H1 (cell line): ENCODE measurements at regions not wholly inside any gene's neighbourhood (a gene's known extent, or its start where the extent isn't known, plus 50 kb on each side); places are given as distances from the start of the nearest gene placed in this dataset.

ENCODE experiments used
- ATF2 ChIP-seq: IDR thresholded peaks from 2 replicates; pipeline ENCODE4 v1.6.1; 2012; ENCODE audit warnings: low read length, inconsistent platforms
- BACH1 ChIP-seq: IDR thresholded peaks from 2 replicates; pipeline ENCODE4 v1.6.1; 2012; ENCODE audit warnings: low read length, improper control_type of control experiment
- CHD7 ChIP-seq: fragments of 300-600 bp; sonication (generic); IDR thresholded peaks from 2 replicates; pipeline ENCODE4 v1.7.1; 2012; ENCODE audit warnings: low read length, moderate library complexity, mild to moderate bottlenecking, inconsistent platforms; ENCODE audit not compliant: insufficient replicate concordance
- CTCF ChIP-seq, 3 experiments: IDR thresholded peaks; 1 replicate in 2 of 3; 2 replicates in 1 of 3; pipeline versions ENCODE4 v1.5.1 to v1.6.1; 2011; ENCODE audit warnings: low read length in 3 of 3, mild to moderate bottlenecking in 3 of 3, inconsistent platforms in 2 of 3, low read depth in 1 of 3, moderate library complexity in 1 of 3; ENCODE audit not compliant: insufficient read depth in 1 of 3; ENCODE audit errors: control extremely low read depth in 1 of 3
- EP300 ChIP-seq, 2 experiments: IDR thresholded peaks; 1 replicate in 1 of 2; 2 replicates in 1 of 2; pipeline ENCODE4 v1.6.1; 2011 to 2012; ENCODE audit warnings: low read depth in 2 of 2, low read length in 2 of 2, mild to moderate bottlenecking in 2 of 2, borderline replicate concordance in 1 of 2, inconsistent platforms in 1 of 2, moderate library complexity in 1 of 2
- HDAC2 ChIP-seq, 2 experiments: fragments of 300-600 bp in 1 of 2; sonication (generic) in 1 of 2; IDR thresholded peaks; 2 replicates each; pipeline ENCODE4 v1.6.1; 2011 to 2012; ENCODE audit warnings: low read depth in 2 of 2, low read length in 2 of 2, mild to moderate bottlenecking in 2 of 2, moderate library complexity in 2 of 2, borderline replicate concordance in 1 of 2, inconsistent platforms in 1 of 2
- MAX ChIP-seq: IDR thresholded peaks from 2 replicates; pipeline ENCODE4 v1.6.1; 2012; ENCODE audit warnings: inconsistent platforms
- POLR2A ChIP-seq, 2 experiments: IDR thresholded peaks; 1 replicate in 1 of 2; 2 replicates in 1 of 2; pipeline ENCODE4 v1.6.1; 2011; ENCODE audit warnings: low read depth in 2 of 2, low read length in 2 of 2, mild to moderate bottlenecking in 2 of 2; ENCODE audit errors: control extremely low read depth in 1 of 2
- RAD21 ChIP-seq, 2 experiments: IDR thresholded peaks in 1 of 2; conservative IDR thresholded peaks in 1 of 2; 2 replicates each; pipeline ENCODE4 v1.6.1; 2011; ENCODE audit warnings: low read depth in 2 of 2, low read length in 2 of 2, improper control_type of control experiment in 1 of 2, inconsistent platforms in 1 of 2, mild to moderate bottlenecking in 1 of 2, moderate library complexity in 1 of 2
- SP1 ChIP-seq: IDR thresholded peaks from 2 replicates; pipeline ENCODE4 v1.6.1; 2011; ENCODE audit warnings: low read depth, low read length
- SP2 ChIP-seq: IDR thresholded peaks from 2 replicates; pipeline ENCODE4 v1.6.1; 2012; ENCODE audit warnings: mild to moderate bottlenecking, low read length, inconsistent platforms
- SRF ChIP-seq: IDR thresholded peaks from 2 replicates; pipeline ENCODE4 v1.6.1; 2011; ENCODE audit warnings: mild to moderate bottlenecking, low read depth, low read length, moderate library complexity
- TAF7 ChIP-seq: optimal IDR thresholded peaks from 2 replicates; pipeline ENCODE3; 2011; ENCODE audit warnings: low read depth, mild to moderate bottlenecking, inconsistent platforms, low read length, moderate library complexity, borderline replicate concordance

- TF ChIP-seq CTCF (IDR thresholded peaks at IDR 0.05; ENCODE audit: control extremely low read depth in 1 of 3, insufficient read depth in 1 of 3, low read depth in 1 of 3, low read length in 3 of 3), result no peak
- TF ChIP-seq CHD7, result no peak
- no peak for TF ChIP-seq TAF7
- TF ChIP-seq HDAC2 (IDR thresholded peaks at IDR 0.05; ENCODE audit: borderline replicate concordance in 1 of 2, low read depth in 2 of 2, low read length in 2 of 2), result no peak
- TF ChIP-seq SP2, result no peak
- TF ChIP-seq SRF, result no peak
- no peak for TF ChIP-seq RAD21 (IDR thresholded peaks at IDR 0.05 in 1 of 2, conservative IDR thresholded peaks at IDR 0.05 in 1 of 2; ENCODE audit: low read depth in 2 of 2, low read length in 2 of 2)
- no peak for TF ChIP-seq MAX
- TF ChIP-seq BACH1, result no peak
- TF ChIP-seq SP1, result no peak
- TF ChIP-seq POLR2A (IDR thresholded peaks at IDR 0.05; ENCODE audit: control extremely low read depth in 1 of 2, low read depth in 2 of 2, low read length in 2 of 2), result no peak
- TF ChIP-seq ATF2, result no peak
- TF ChIP-seq EP300 (IDR thresholded peaks at IDR 0.05; ENCODE audit: borderline replicate concordance in 1 of 2, low read depth in 2 of 2, low read length in 2 of 2), result no peak
Measured at GRCh38 chr14:26811756-26812305, 214.0 kb upstream of the NOVA1 start.
